Vagina (tissue), 2 donors: ENCODE measurements at regions not wholly inside any gene's neighbourhood (a gene's known extent, or its start where the extent isn't known, plus 50 kb on each side); places are given as distances from the start of the nearest gene placed in this dataset.

ENCODE experiments used
- CTCF ChIP-seq, 3 experiments: fragments of 450-650 bp in 2 of 3; fragments of 200-600 bp in 1 of 3; sonication (generic) in 1 of 3; IDR thresholded peaks; one replicate each; pipeline ENCODE4 v1.5.1; 2017 to 2019; ENCODE audit warnings: antibody characterized with exemption in 3 of 3, mild to moderate bottlenecking in 2 of 3, moderate library complexity in 2 of 3
- POLR2A ChIP-seq, 2 donors: fragments of 450-650 bp; IDR thresholded peaks; one replicate each; pipeline ENCODE4 v1.6.1; 2017; ENCODE audit warnings: antibody characterized with exemption in 2 of 2, mild to moderate bottlenecking in 2 of 2, moderate library complexity in 2 of 2
- POLR2AphosphoS5 ChIP-seq, 2 donors: sonication (generic); formaldehyde crosslinking; IDR thresholded peaks; one replicate each; pipeline ENCODE4 v1.9.0; 2017; ENCODE audit warnings: antibody characterized with exemption in 2 of 2, mild to moderate bottlenecking in 2 of 2, low read depth in 1 of 2; ENCODE audit not compliant: insufficient read depth in 1 of 2

- no peak for TF ChIP-seq CTCF (IDR thresholded peaks at IDR 0.05)
- no peak for TF ChIP-seq POLR2A (IDR thresholded peaks at IDR 0.05)
- no peak for TF ChIP-seq POLR2AphosphoS5 (IDR thresholded peaks at IDR 0.05; ENCODE audit: insufficient read depth in 1 of 2, low read depth in 1 of 2)
Measured at GRCh38 chr12:46884362-46884761, 58.6 kb upstream of the SLC38A4 start.
